IMR-90 (cell line): ENCODE measurements at regions not wholly inside any gene's neighbourhood (a gene's known extent, or its start where the extent isn't known, plus 50 kb on each side); places are given as distances from the start of the nearest gene placed in this dataset.

Experiments used
- ATAC-seq: fragments of 200-7000 bp; cut with Tn5 transposase; 2 replicates; pipeline ENCODE4 v1.9.1; 2020; ENCODE audit warnings: low read depth, mild to moderate bottlenecking, moderate library complexity
- BruUV-seq: library from RNA; stranded (reverse); fragments of 400-500 nt; replicated peaks from 2 replicates; lab custom pipeline; 2021; lab: Mats Ljungman, UMichigan
- CTCF ChIA-PET: fragments of 300-600 bp; formaldehyde crosslinking; extraction: SDS; loops from one replicate; lab custom pipeline; 2021; ENCODE audit warnings: antibody characterized with exemption; lab: Yijun Ruan, JAX
- POLR2A ChIA-PET: fragments of 300-600 bp; sonication (Branson Sonifier 250); formaldehyde crosslinking; loops from one replicate; lab custom pipeline; 2022; ENCODE audit warnings: antibody characterized with exemption; ENCODE audit not compliant: unreplicated experiment; lab: Charles Lee
- DNase-seq: peaks from one replicate; pipeline ENCODE4 v3.0.0; 2013
- H2AFZ ChIP-seq: replicated peaks from 2 replicates; pipeline ENCODE3; 2013; ENCODE audit warnings: low read length, mild to moderate bottlenecking; ENCODE audit not compliant: poor library complexity
- H2AK5ac ChIP-seq: 2 replicates; pipeline ENCODE4 v1.6.1; 2013; ENCODE audit warnings: low read depth, low read length, inconsistent platforms
- H2AK9ac ChIP-seq: replicated peaks from 2 replicates; pipeline ENCODE3; 2013; ENCODE audit warnings: mild to moderate bottlenecking, low read depth, low read length, moderate library complexity; ENCODE audit not compliant: poor library complexity
- H2BK120ac ChIP-seq: 2 replicates; pipeline ENCODE4 v1.6.1; 2013; ENCODE audit warnings: low read depth, low read length, inconsistent platforms
- H2BK15ac ChIP-seq: 3 replicates; pipeline ENCODE4 v1.6.1; 2013; ENCODE audit warnings: low read depth, low read length, inconsistent platforms
- H2BK20ac ChIP-seq: 2 replicates; pipeline ENCODE4 v1.6.1; 2013; ENCODE audit warnings: low read depth, mild to moderate bottlenecking, inconsistent platforms, low read length, moderate library complexity
- H2BK5ac ChIP-seq: 2 replicates; pipeline ENCODE4 v1.6.1; 2013; ENCODE audit warnings: mild to moderate bottlenecking, low read depth, low read length, inconsistent platforms; ENCODE audit not compliant: poor library complexity, severe bottlenecking
- H3K14ac ChIP-seq: replicated peaks from 2 replicates; pipeline ENCODE4 v1.6.1; 2013; ENCODE audit warnings: low read depth, low read length, inconsistent platforms
- H3K18ac ChIP-seq: 2 replicates; pipeline ENCODE4 v1.6.1; 2013; ENCODE audit warnings: low read depth, low read length, control low read depth
- H3K23ac ChIP-seq: 2 replicates; pipeline ENCODE4 v1.6.1; 2013; ENCODE audit warnings: low read depth, low read length, inconsistent platforms
- H3K27ac ChIP-seq: 2 replicates; pipeline ENCODE4 v1.5.1; 2013; ENCODE audit warnings: mild to moderate bottlenecking, control low read depth, low read length; ENCODE audit not compliant: insufficient read depth
- H3K27me3 ChIP-seq: 2 replicates; pipeline ENCODE4 v1.6.1; 2013; ENCODE audit warnings: low read length; ENCODE audit not compliant: control insufficient read depth, insufficient read depth
- H3K36me3 ChIP-seq: 2 replicates; pipeline ENCODE4 v1.6.1; 2013; ENCODE audit warnings: low read length, mixed read lengths; ENCODE audit not compliant: control insufficient read depth, insufficient read depth
- H3K4ac ChIP-seq: 2 replicates; pipeline ENCODE4 v1.6.1; 2013; ENCODE audit warnings: low read depth, low read length, inconsistent platforms
- H3K4me1 ChIP-seq: 2 replicates; pipeline ENCODE4 v1.6.1; 2013; ENCODE audit warnings: low read length, mixed read lengths; ENCODE audit not compliant: control insufficient read depth, insufficient read depth
- H3K4me2 ChIP-seq: 2 replicates; pipeline ENCODE4 v1.6.1; 2013; ENCODE audit warnings: low read depth, mild to moderate bottlenecking, control low read depth, low read length, moderate library complexity
- H3K4me3 ChIP-seq: 2 replicates; pipeline ENCODE4 v1.5.1; 2013; ENCODE audit warnings: low read depth, mild to moderate bottlenecking, control low read depth, low read length, moderate library complexity; ENCODE audit not compliant: insufficient read depth
- H3K56ac ChIP-seq: 2 replicates; pipeline ENCODE4 v1.6.1; 2013; ENCODE audit warnings: low read length, inconsistent platforms; ENCODE audit not compliant: insufficient read depth; ENCODE audit errors: extremely low read depth
- H3K79me1 ChIP-seq, 2 experiments: 2 replicates each; pipeline ENCODE4 v1.6.1; 2013; ENCODE audit warnings: low read length in 2 of 2, inconsistent platforms in 1 of 2, low read depth in 1 of 2
- H3K9ac ChIP-seq: 2 replicates; pipeline ENCODE4 v1.6.1; 2013; ENCODE audit warnings: low read depth, low read length, control low read depth
- H3K9me1 ChIP-seq: 2 replicates; pipeline ENCODE4 v1.6.1; 2013; ENCODE audit warnings: low read length, inconsistent platforms; ENCODE audit not compliant: insufficient read depth
- H3K9me3 ChIP-seq: 2 replicates; pipeline ENCODE4 v1.6.1; 2013; ENCODE audit warnings: low read length; ENCODE audit not compliant: control insufficient read depth, insufficient read depth
- H4K20me1 ChIP-seq: 2 replicates; pipeline ENCODE4 v1.6.1; 2013; ENCODE audit warnings: low read length, inconsistent platforms; ENCODE audit not compliant: insufficient read depth
- H4K5ac ChIP-seq: 2 replicates; pipeline ENCODE4 v1.6.1; 2013; ENCODE audit warnings: mild to moderate bottlenecking, low read depth, low read length, control low read depth
- H4K8ac ChIP-seq, 2 experiments: 2 replicates each; pipeline ENCODE4 v1.6.1; 2013; ENCODE audit warnings: low read depth in 2 of 2, low read length in 2 of 2, control low read depth in 1 of 2, inconsistent platforms in 1 of 2
- H4K91ac ChIP-seq: 2 replicates; pipeline ENCODE4 v1.6.1; 2013; ENCODE audit warnings: low read depth, low read length, inconsistent platforms; ENCODE audit not compliant: insufficient read depth
- BHLHE40 ChIP-seq: fragments of 150-350 bp; IDR thresholded peaks from 2 replicates; pipeline ENCODE4 v1.6.1; 2016; ENCODE audit warnings: mild to moderate bottlenecking, low read depth, low read length
- CEBPB ChIP-seq: IDR thresholded peaks from 2 replicates; pipeline ENCODE4 v1.6.1; 2012; ENCODE audit warnings: low read depth, low read length, improper control_type of control experiment
- CHD1 ChIP-seq: IDR thresholded peaks from 2 replicates; pipeline ENCODE4 v1.6.1; 2012; ENCODE audit warnings: low read depth, low read length, improper control_type of control experiment
- FOS ChIP-seq: fragments of 150-350 bp; IDR thresholded peaks from 2 replicates; pipeline ENCODE4 v1.6.1; 2016; ENCODE audit warnings: low read depth, low read length
- MAFK ChIP-seq: IDR thresholded peaks from 2 replicates; pipeline ENCODE4 v1.6.1; 2012; ENCODE audit warnings: low read depth, low read length, improper control_type of control experiment
- MAZ ChIP-seq: IDR thresholded peaks from 2 replicates; pipeline ENCODE4 v1.6.1; 2012; ENCODE audit warnings: low read depth, mild to moderate bottlenecking, low read length, improper control_type of control experiment, moderate library complexity, borderline replicate concordance
- MXI1 ChIP-seq: IDR thresholded peaks from 2 replicates; pipeline ENCODE4 v1.6.1; 2012; ENCODE audit warnings: low read depth, mild to moderate bottlenecking, low read length, moderate library complexity, borderline replicate concordance
- POLR2A ChIP-seq: IDR thresholded peaks from 2 replicates; pipeline ENCODE4 v1.6.1; 2012; ENCODE audit warnings: mild to moderate bottlenecking, low read depth, low read length
- RAD21 ChIP-seq: IDR thresholded peaks from 2 replicates; pipeline ENCODE4 v1.6.1; 2012; ENCODE audit warnings: low read length, improper control_type of control experiment
- RCOR1 ChIP-seq: IDR thresholded peaks from 2 replicates; pipeline ENCODE4 v1.6.1; 2012; ENCODE audit warnings: mild to moderate bottlenecking, low read length, improper control_type of control experiment; ENCODE audit not compliant: insufficient replicate concordance
- RFX5 ChIP-seq: IDR thresholded peaks from 2 replicates; pipeline ENCODE4 v1.8.0; 2012; ENCODE audit warnings: low read depth, mild to moderate bottlenecking, low read length, moderate library complexity
- SMC3 ChIP-seq: fragments of 150-350 bp; IDR thresholded peaks from 2 replicates; pipeline ENCODE4 v1.6.1; 2016; ENCODE audit warnings: low read depth, mild to moderate bottlenecking, antibody characterized with exemption, low read length, moderate library complexity
- WGBS, 2 experiments: methylation state at CpG; one replicate each; pipeline versions ENCODE4 v1.1.5 to v1.1.7; 2013; ENCODE audit warnings: missing lambda C conversion rate in 2 of 2; ENCODE audit not compliant: insufficient read length in 1 of 2; ENCODE audit errors: extremely low coverage in 2 of 2; 5-methylcytosine and 5-hydroxymethylcytosine counted together
- dilution Hi-C: fragments of 300-500 bp; cut with HindIII; formaldehyde crosslinking; loops from one replicate; pipeline ENCODE4 v1.14.3; 2018; ENCODE audit warnings: low sequenced_read_pairs; ENCODE audit not compliant: unreplicated experiment
- in situ Hi-C: fragments of 300-500 bp; cut with MboI; formaldehyde crosslinking; loops from 3 replicates; pipeline ENCODE4 v1.14.3; 2019; ENCODE audit warnings: low sequenced_read_pairs, inconsistent platforms, mixed read lengths
- intact Hi-C: fragments of 100-400 bp; cut with micrococcal nuclease; formaldehyde crosslinking; loops from 2 replicates; pipeline ENCODE4 v1.10.0; 2022
- TF ChIP-seq, protein P1 (sequence below): fragments of 150-350 bp; IDR thresholded peaks from 2 replicates; pipeline ENCODE4 v1.6.1; 2017; ENCODE audit warnings: mild to moderate bottlenecking, antibody characterized with exemption, low read length, low read depth
- TF ChIP-seq, protein P2 (sequence below): conservative IDR thresholded peaks from 2 replicates; pipeline ENCODE4 v1.5.1; 2012; ENCODE audit warnings: mild to moderate bottlenecking, low read depth, low read length, improper control_type of control experiment
- TF ChIP-seq, protein P3 (sequence below): fragments of 150-350 bp; IDR thresholded peaks from 2 replicates; pipeline ENCODE4 v1.6.1; 2016; ENCODE audit warnings: low read depth, mild to moderate bottlenecking, low read length, moderate library complexity, borderline replicate concordance

DNA sequence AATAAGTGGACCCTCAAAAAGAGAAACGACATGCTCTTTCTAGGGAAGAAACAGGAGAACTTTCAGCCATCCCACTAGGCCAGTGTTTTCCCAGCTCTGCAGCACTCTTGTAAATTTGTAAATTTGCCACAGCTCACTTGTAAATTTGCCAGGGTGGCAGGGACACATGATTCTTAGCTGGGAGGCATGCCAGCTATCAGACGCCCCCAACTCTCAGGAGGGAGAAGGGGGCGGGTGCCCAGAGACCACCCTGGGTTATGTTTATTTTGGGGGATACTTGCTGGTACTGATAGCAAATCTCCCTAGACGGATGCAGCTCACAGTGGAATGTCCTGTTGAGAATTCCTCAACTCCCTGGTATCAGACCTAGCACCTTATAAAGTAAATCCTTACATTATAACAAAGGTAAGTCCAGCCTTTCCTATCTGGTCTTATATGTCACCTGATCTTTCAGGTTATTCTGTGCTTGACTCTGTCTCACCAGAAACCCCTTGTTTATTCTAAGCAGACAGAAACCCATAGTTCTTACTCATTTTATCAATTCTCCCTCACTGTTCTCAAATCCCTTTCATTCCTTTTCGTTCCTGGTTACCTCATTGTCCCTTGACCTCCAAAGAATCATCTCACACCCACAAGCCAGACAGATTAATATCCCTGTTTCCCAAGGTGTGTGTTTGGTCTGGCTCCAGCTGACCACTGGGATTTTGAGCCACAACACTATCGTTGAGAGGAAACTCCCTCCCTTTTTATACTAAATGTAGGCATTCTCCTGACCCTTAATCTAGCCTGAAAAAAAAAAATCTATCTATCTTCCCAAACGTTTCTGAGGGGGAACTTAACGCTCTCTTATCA is 69.3 kb upstream of the HMGA2 start:
- no peak overlapping the region for H4K8ac ChIP-seq
- no peaks in the 10 kb centered on the region for H3K36me3 ChIP-seq
- H2AK5ac ChIP-seq: no peak overlapping the region
- ATAC-seq: no peak
- H4K20me1 ChIP-seq: no peaks in the 10 kb centered on the region
- H3K14ac ChIP-seq: no peak overlapping the region
- 33% methylated on average over 1 of the region's 8 CpGs; no CpG with 5 or more reads in 1 of the 2 experiments for WGBS, 2 experiments
- dilution Hi-C loops: no loop called here
- no peak overlapping the region for H4K5ac ChIP-seq
- H2BK120ac ChIP-seq: no peak overlapping the region
- H3K9me3 ChIP-seq: no peaks in the 10 kb centered on the region
- no peak overlapping the region for H4K91ac ChIP-seq
- BruUV-seq: no TSS peak
- no peak overlapping the region for H3K27ac ChIP-seq
- no peak overlapping the region for H3K4me2 ChIP-seq
- no peaks in the 10 kb centered on the region for H3K9me1 ChIP-seq
- no peak overlapping the region for H2AK9ac ChIP-seq
- POLR2A ChIA-PET: no interaction called here
- H3K18ac ChIP-seq: no peak overlapping the region
- no peaks in the 10 kb centered on the region for H3K4me1 ChIP-seq
- no peak overlapping the region for H2BK15ac ChIP-seq
- CTCF ChIA-PET: interaction anchor here (0.6 kb wide), 1 partner anchor 1800 kb away, joined by 4 read pairs; no protein-coding TSS in a partner anchor
- in situ Hi-C loops: no loop called here
- H2AFZ ChIP-seq: no peak overlapping the region
- no peak overlapping the region for H2BK5ac ChIP-seq
- DNase-seq: no peak
- no peak overlapping the region for H3K23ac ChIP-seq
- intact Hi-C loops: no loop called here
- H3K4me3 ChIP-seq: no peak overlapping the region
- H2BK20ac ChIP-seq: no peak overlapping the region
- H3K79me1 ChIP-seq: no peaks in the 10 kb centered on the region
- H3K9ac ChIP-seq: no peak overlapping the region
- no peaks in the 10 kb centered on the region for H3K27me3 ChIP-seq
- no peak overlapping the region for H3K56ac ChIP-seq
- H3K4ac ChIP-seq: no peak overlapping the region
- TF ChIP-seq RCOR1: no peak
- TF ChIP-seq RAD21: no peak
- no peak for TF ChIP-seq MAZ
- TF ChIP-seq, protein P1, sequence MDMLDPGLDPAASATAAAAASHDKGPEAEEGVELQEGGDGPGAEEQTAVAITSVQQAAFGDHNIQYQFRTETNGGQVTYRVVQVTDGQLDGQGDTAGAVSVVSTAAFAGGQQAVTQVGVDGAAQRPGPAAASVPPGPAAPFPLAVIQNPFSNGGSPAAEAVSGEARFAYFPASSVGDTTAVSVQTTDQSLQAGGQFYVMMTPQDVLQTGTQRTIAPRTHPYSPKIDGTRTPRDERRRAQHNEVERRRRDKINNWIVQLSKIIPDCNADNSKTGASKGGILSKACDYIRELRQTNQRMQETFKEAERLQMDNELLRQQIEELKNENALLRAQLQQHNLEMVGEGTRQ: no peak
- TF ChIP-seq RFX5: no peak
- TF ChIP-seq, protein P2, sequence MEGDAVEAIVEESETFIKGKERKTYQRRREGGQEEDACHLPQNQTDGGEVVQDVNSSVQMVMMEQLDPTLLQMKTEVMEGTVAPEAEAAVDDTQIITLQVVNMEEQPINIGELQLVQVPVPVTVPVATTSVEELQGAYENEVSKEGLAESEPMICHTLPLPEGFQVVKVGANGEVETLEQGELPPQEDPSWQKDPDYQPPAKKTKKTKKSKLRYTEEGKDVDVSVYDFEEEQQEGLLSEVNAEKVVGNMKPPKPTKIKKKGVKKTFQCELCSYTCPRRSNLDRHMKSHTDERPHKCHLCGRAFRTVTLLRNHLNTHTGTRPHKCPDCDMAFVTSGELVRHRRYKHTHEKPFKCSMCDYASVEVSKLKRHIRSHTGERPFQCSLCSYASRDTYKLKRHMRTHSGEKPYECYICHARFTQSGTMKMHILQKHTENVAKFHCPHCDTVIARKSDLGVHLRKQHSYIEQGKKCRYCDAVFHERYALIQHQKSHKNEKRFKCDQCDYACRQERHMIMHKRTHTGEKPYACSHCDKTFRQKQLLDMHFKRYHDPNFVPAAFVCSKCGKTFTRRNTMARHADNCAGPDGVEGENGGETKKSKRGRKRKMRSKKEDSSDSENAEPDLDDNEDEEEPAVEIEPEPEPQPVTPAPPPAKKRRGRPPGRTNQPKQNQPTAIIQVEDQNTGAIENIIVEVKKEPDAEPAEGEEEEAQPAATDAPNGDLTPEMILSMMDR: no peak
- no peak for TF ChIP-seq FOS
- no peak for TF ChIP-seq BHLHE40
- TF ChIP-seq CHD1: no peak
- TF ChIP-seq MAFK: no peak
- no peak for TF ChIP-seq POLR2A
- no peak for TF ChIP-seq SMC3
- no peak for TF ChIP-seq MXI1
- TF ChIP-seq CEBPB: no peak
- TF ChIP-seq, protein P3, sequence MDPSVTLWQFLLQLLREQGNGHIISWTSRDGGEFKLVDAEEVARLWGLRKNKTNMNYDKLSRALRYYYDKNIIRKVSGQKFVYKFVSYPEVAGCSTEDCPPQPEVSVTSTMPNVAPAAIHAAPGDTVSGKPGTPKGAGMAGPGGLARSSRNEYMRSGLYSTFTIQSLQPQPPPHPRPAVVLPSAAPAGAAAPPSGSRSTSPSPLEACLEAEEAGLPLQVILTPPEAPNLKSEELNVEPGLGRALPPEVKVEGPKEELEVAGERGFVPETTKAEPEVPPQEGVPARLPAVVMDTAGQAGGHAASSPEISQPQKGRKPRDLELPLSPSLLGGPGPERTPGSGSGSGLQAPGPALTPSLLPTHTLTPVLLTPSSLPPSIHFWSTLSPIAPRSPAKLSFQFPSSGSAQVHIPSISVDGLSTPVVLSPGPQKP: no peak
